Type B pancreatic cell (in vitro differentiated cells): ENCODE measurements at regions not wholly inside any gene's neighbourhood (a gene's known extent, or its start where the extent isn't known, plus 50 kb on each side); places are given as distances from the start of the nearest gene placed in this dataset.

Source experiments
- DNase-seq: peaks from one replicate; pipeline ENCODE4 v3.0.0; 2021; ENCODE audit warnings: mixed read lengths; ENCODE audit not compliant: unreplicated experiment; ENCODE audit errors: extremely low spot score
- H3K27ac Mint-ChIP-seq: 2 replicates; pipeline ENCODE4 v1.8.0; 2021; ENCODE audit warnings: mild to moderate bottlenecking, mixed read lengths
- H3K27me3 Mint-ChIP-seq: 2 replicates; pipeline ENCODE4 v1.8.0; 2021; ENCODE audit warnings: mixed read lengths
- H3K36me3 Mint-ChIP-seq: 2 replicates; pipeline ENCODE4 v1.8.0; 2021; ENCODE audit warnings: mixed read lengths
- H3K4me1 Mint-ChIP-seq: one replicate; pipeline ENCODE4 v1.8.0; 2021; ENCODE audit warnings: mixed read lengths; ENCODE audit not compliant: unreplicated experiment
- H3K4me3 Mint-ChIP-seq: 2 replicates; pipeline ENCODE4 v1.8.0; 2021; ENCODE audit warnings: mild to moderate bottlenecking, mixed read lengths
- H3K9me3 Mint-ChIP-seq: 2 replicates; pipeline ENCODE4 v1.8.0; 2021; ENCODE audit warnings: mixed read lengths
- CTCF ChIP-seq: fragments of 200-600 bp; sonication (generic); conservative IDR thresholded peaks from 2 replicates; pipeline ENCODE4 v1.5.0; 2021; ENCODE audit warnings: antibody characterized with exemption, mild to moderate bottlenecking

- peaks cover 28% of the 10 kb centered on the region for H3K27me3 Mint-ChIP-seq
- no peak overlapping the region for H3K4me3 Mint-ChIP-seq
- no peak overlapping the region for H3K27ac Mint-ChIP-seq
- H3K36me3 Mint-ChIP-seq = peaks cover 7% of the 10 kb centered on the region
- DNase-seq = no peak
- H3K9me3 Mint-ChIP-seq = no peaks in the 10 kb centered on the region
- no peak for TF ChIP-seq CTCF
- peaks cover 21% of the 10 kb centered on the region for H3K4me1 Mint-ChIP-seq
Observed at GRCh38 chr5:167934551-167934971, 356.9 kb upstream of the WWC1 start.

- no peaks in the 10 kb centered on the region for H3K9me3 Mint-ChIP-seq
- no peak for TF ChIP-seq CTCF
- no peak overlapping the region for H3K4me3 Mint-ChIP-seq
- peaks cover 7% of the 10 kb centered on the region for H3K36me3 Mint-ChIP-seq
- peaks cover 35% of the 10 kb centered on the region for H3K4me1 Mint-ChIP-seq
- peaks cover 27% of the 10 kb centered on the region for H3K27me3 Mint-ChIP-seq
- DNase-seq = no peak
- H3K27ac Mint-ChIP-seq = no peak overlapping the region
Observed at GRCh38 chr5:167936022-167936421, 355.4 kb upstream of the WWC1 start.

- Mint-ChIP-seq H3K9me3 (no peaks in the 10 kb centered on the region), H3K4me3 (no peak overlapping the region), H3K27ac (no peak overlapping the region), H3K27me3 (peaks cover 27% of the 10 kb centered on the region), H3K36me3 (peaks cover 7% of the 10 kb centered on the region), H3K4me1 (peaks cover 35% of the 10 kb centered on the region)
- no peak for DNase-seq
- no peak for TF ChIP-seq CTCF
Observed at GRCh38 chr5:167936944-167937634, 354.4 kb upstream of the WWC1 start.

GRCh38 chr5:167937635-167937998 is 353.8 kb upstream of the WWC1 start:
- Mint-ChIP-seq H3K9me3 (no peaks in the 10 kb centered on the region), H3K36me3 (peaks cover 7% of the 10 kb centered on the region), H3K27ac (no peak overlapping the region), H3K27me3 (peaks cover 27% of the 10 kb centered on the region), H3K4me1 (peaks cover 35% of the 10 kb centered on the region), H3K4me3 (no peak overlapping the region)
- TF ChIP-seq CTCF = no peak
- no peak for DNase-seq

GRCh38 chr5:167939686-167940085 is 351.8 kb upstream of the WWC1 start:
- no peak for TF ChIP-seq CTCF
- no peak for DNase-seq
- Mint-ChIP-seq H3K4me3 (no peak overlapping the region), H3K27me3 (peaks cover 17% of the 10 kb centered on the region), H3K4me1 (peaks cover 46% of the 10 kb centered on the region), H3K36me3 (peaks cover 7% of the 10 kb centered on the region), H3K27ac (no peak overlapping the region), H3K9me3 (no peaks in the 10 kb centered on the region)
